ENCODE measurements at regions not wholly inside any gene's neighbourhood (a gene's known extent, or its start where the extent isn't known, plus 50 kb on each side); places are given as distances from the start of the nearest gene placed in this dataset.

DNA sequence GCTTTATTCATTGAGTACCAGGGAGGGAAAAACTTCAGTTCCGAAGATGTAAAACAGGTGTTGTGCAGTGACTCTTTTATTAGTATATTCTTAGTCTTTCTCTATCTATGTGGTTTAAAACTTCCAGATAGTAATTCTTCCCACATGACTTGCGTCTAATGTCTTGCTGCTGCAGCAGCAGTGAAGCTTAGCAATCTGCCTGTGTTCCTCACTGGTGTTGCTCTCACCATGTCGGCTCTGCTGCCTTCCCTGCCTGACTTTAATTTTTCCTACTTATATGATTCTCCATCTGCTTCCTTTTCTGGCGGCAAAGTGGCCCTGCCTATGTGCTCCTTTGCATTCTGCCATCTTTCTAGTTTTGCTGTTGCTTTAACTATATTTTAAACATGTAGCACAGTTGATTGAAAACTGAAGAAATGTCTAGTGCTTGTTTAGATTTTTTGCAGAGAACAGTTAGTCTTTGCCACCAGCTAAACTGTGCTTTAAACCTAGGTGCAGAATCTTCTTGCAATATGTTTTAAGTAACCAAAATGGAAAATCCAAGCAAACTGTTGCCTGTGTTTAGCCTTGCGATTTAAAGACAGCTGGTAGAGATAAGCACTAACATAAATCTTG is 1934.2 kb upstream of the IGFBP7 start:
- TF ChIP-seq, protein P1, sequence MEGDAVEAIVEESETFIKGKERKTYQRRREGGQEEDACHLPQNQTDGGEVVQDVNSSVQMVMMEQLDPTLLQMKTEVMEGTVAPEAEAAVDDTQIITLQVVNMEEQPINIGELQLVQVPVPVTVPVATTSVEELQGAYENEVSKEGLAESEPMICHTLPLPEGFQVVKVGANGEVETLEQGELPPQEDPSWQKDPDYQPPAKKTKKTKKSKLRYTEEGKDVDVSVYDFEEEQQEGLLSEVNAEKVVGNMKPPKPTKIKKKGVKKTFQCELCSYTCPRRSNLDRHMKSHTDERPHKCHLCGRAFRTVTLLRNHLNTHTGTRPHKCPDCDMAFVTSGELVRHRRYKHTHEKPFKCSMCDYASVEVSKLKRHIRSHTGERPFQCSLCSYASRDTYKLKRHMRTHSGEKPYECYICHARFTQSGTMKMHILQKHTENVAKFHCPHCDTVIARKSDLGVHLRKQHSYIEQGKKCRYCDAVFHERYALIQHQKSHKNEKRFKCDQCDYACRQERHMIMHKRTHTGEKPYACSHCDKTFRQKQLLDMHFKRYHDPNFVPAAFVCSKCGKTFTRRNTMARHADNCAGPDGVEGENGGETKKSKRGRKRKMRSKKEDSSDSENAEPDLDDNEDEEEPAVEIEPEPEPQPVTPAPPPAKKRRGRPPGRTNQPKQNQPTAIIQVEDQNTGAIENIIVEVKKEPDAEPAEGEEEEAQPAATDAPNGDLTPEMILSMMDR (conservative IDR thresholded peaks at IDR 0.05; ENCODE audit: low read length) = no peak
- TF ChIP-seq EZH2phosphoT487 (IDR thresholded peaks at IDR 0.05; ENCODE audit: borderline replicate concordance) = no peak
